ENCODE measurements at regions not wholly inside any gene's neighbourhood (a gene's known extent, or its start where the extent isn't known, plus 50 kb on each side); places are given as distances from the start of the nearest gene placed in this dataset.

DNA sequence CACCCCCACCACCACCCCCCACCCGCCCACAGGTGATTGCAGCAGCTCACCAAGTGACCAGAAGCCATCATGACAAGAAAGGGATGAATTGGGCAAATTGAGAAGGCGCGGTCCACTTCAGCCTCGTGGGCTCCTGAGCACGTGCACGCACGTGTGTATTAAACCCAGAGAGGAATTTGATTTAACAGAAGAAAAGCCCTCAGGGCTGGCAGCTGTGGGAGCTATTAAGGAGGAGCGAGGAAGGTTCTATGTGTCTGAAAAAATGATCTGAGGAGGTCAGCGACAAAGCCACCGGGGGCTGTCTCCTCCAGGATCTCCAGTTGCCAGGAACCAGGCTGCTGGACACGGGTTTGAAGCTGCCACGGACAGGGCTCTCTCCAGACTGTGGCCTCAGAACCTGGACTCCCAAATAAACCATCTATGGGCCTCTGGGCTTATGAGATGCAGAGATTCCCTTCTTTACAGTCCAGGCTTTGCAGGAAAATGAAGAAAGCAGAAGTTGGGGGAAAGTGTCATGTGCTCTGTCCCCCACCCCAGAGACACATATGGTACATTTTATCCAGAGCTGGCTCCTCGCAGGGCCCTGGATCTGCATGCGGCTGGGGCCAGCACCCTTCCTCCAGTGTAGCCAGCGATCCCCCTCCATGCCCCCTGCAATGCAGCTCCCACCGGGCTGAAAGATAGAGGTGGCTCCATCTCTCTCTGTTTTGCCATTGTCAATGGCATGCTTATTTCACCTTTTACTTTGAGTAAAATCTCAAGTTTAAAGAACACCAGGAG lies 219.7 kb upstream of the RPL38 start:
- ATAC-seq (ENCODE audit: low read depth) (no peak), DNase-seq (no peak)
- Mint-ChIP-seq H3K4me3 (no peak overlapping the region), H3K4me1 (peaks cover 2% of the 10 kb centered on the region), H3K27ac (no peak overlapping the region), H3K9me3 (ENCODE audit: insufficient read depth) (no peaks in the 10 kb centered on the region), H3K27me3 (peaks cover 26% of the 10 kb centered on the region)
- no peaks in the 10 kb centered on the region for H3K36me3 ChIP-seq (replicated peaks in 1 of 2; ENCODE audit: control extremely low read depth in 1 of 2, control insufficient read depth in 1 of 2, extremely low read depth in 1 of 2, insufficient read depth in 2 of 2, low read length in 1 of 2)
- H3K79me2 ChIP-seq (ENCODE audit: control insufficient read depth, insufficient read depth, low read length), result no peaks in the 10 kb centered on the region
- H2AFZ ChIP-seq (ENCODE audit: insufficient read depth, low read depth, low read length, poor library complexity, severe bottlenecking), result no peak overlapping the region
- peaks cover 0 to 2% (median 0%) of the 10 kb centered on the region in 3 donors for H3K9me3 ChIP-seq (ENCODE audit: control extremely low read depth in 1 of 3, control insufficient read depth in 2 of 3, insufficient read depth in 1 of 3, low read length in 2 of 3)
- no peak overlapping the region for H3K4me3 ChIP-seq (ENCODE audit: control extremely low read depth in 1 of 5, extremely low read depth in 1 of 5, insufficient read depth in 1 of 5, low read depth in 2 of 5, low read length in 4 of 5)
- ChIA-PET POLR2A (no interaction called here), CTCF (no interaction called here)
- H3K4me1 ChIP-seq (ENCODE audit: control insufficient read depth in 2 of 2, insufficient read depth in 2 of 2, low read length in 2 of 2), result no peaks in the 10 kb centered on the region
- H3K27ac ChIP-seq (ENCODE audit: low read length in 2 of 2), result no peak overlapping the region
- H3K4me2 ChIP-seq (replicated peaks; ENCODE audit: low read depth, low read length, poor library complexity, severe bottlenecking), result no peak overlapping the region
- no peak overlapping the region for H3K9ac ChIP-seq (ENCODE audit: low read length)
- H4K20me1 ChIP-seq (ENCODE audit: control insufficient read depth, insufficient read depth, low read length, poor library complexity, severe bottlenecking), result no peaks in the 10 kb centered on the region
- WGBS (ENCODE audit: insufficient coverage), result 84% methylated on average over 15 of the region's 16 CpGs
- H3K27me3 ChIP-seq (replicated peaks in 1 of 4; ENCODE audit: control extremely low read depth in 1 of 4, control insufficient read depth in 3 of 4, insufficient read depth in 4 of 4, low read length in 3 of 4), result no peaks in the 10 kb centered on the region
- intact Hi-C loops (cut with micrococcal nuclease), result no loop called here
- no peak for TF ChIP-seq EZH2 (IDR thresholded peaks at IDR 0.05; ENCODE audit: borderline replicate concordance, insufficient read depth, low read depth, low read length, poor library complexity, severe bottlenecking)
- TF ChIP-seq, protein P1, sequence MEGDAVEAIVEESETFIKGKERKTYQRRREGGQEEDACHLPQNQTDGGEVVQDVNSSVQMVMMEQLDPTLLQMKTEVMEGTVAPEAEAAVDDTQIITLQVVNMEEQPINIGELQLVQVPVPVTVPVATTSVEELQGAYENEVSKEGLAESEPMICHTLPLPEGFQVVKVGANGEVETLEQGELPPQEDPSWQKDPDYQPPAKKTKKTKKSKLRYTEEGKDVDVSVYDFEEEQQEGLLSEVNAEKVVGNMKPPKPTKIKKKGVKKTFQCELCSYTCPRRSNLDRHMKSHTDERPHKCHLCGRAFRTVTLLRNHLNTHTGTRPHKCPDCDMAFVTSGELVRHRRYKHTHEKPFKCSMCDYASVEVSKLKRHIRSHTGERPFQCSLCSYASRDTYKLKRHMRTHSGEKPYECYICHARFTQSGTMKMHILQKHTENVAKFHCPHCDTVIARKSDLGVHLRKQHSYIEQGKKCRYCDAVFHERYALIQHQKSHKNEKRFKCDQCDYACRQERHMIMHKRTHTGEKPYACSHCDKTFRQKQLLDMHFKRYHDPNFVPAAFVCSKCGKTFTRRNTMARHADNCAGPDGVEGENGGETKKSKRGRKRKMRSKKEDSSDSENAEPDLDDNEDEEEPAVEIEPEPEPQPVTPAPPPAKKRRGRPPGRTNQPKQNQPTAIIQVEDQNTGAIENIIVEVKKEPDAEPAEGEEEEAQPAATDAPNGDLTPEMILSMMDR (IDR thresholded peaks at IDR 0.05), result no peak

GRCh38 chr17:73984941-73985340 lies 218.5 kb upstream of the RPL38 start:
- WGBS (ENCODE audit: insufficient coverage), result no CpG with 5 or more reads among the region's 5 CpGs
- H3K4me3 Mint-ChIP-seq, result no peak overlapping the region
- POLR2A ChIA-PET, result no interaction called here

More at GRCh38 chr17:73984941-73985340, 218.5 kb upstream of the RPL38 start:
- intact Hi-C loops (cut with micrococcal nuclease), result no loop called here
- no peak for TF ChIP-seq EZH2 (IDR thresholded peaks at IDR 0.05; ENCODE audit: borderline replicate concordance, insufficient read depth, low read depth, low read length, poor library complexity, severe bottlenecking)
- TF ChIP-seq, protein P1 (IDR thresholded peaks at IDR 0.05), result no peak
- Histone ChIP-seq H3K27ac (ENCODE audit: low read length in 2 of 2) (no peak overlapping the region), H3K27me3 (replicated peaks in 1 of 4; ENCODE audit: control extremely low read depth in 1 of 4, control insufficient read depth in 3 of 4, insufficient read depth in 4 of 4, low read length in 3 of 4) (no peaks in the 10 kb centered on the region), H3K4me2 (replicated peaks; ENCODE audit: low read depth, low read length, poor library complexity, severe bottlenecking) (no peak overlapping the region), H2AFZ (ENCODE audit: insufficient read depth, low read depth, low read length, poor library complexity, severe bottlenecking) (no peak overlapping the region), H3K9ac (ENCODE audit: low read length) (no peak overlapping the region), H4K20me1 (ENCODE audit: control insufficient read depth, insufficient read depth, low read length, poor library complexity, severe bottlenecking) (no peaks in the 10 kb centered on the region), H3K4me3 (ENCODE audit: control extremely low read depth in 1 of 5, extremely low read depth in 1 of 5, insufficient read depth in 1 of 5, low read depth in 2 of 5, low read length in 4 of 5) (no peak overlapping the region), H3K36me3 (replicated peaks in 1 of 2; ENCODE audit: control extremely low read depth in 1 of 2, control insufficient read depth in 1 of 2, extremely low read depth in 1 of 2, insufficient read depth in 2 of 2, low read length in 1 of 2) (no peaks in the 10 kb centered on the region), H3K79me2 (ENCODE audit: control insufficient read depth, insufficient read depth, low read length) (no peaks in the 10 kb centered on the region), H3K4me1 (ENCODE audit: control insufficient read depth in 2 of 2, insufficient read depth in 2 of 2, low read length in 2 of 2) (no peaks in the 10 kb centered on the region), H3K9me3 (ENCODE audit: control extremely low read depth in 1 of 3, control insufficient read depth in 2 of 3, insufficient read depth in 1 of 3, low read length in 2 of 3) (no peaks in the 10 kb centered on the region)
- ATAC-seq (ENCODE audit: low read depth), result no peak
- no peak overlapping the region for H3K27ac Mint-ChIP-seq
- no peak for DNase-seq
- CTCF ChIA-PET, result no interaction called here
- peaks cover 21% of the 10 kb centered on the region for H3K27me3 Mint-ChIP-seq
- H3K4me1 Mint-ChIP-seq, result peaks cover 2% of the 10 kb centered on the region
- H3K9me3 Mint-ChIP-seq (ENCODE audit: insufficient read depth), result no peaks in the 10 kb centered on the region

Measured in B cell (primary cell).